LNCAP (cell line): ENCODE measurements at regions not wholly inside any gene's neighbourhood (a gene's known extent, or its start where the extent isn't known, plus 50 kb on each side); places are given as distances from the start of the nearest gene placed in this dataset.

Experiments
- TF ChIP-seq, protein P1 (sequence below): fragments of 450-650 bp; IDR thresholded peaks from 2 replicates; pipeline ENCODE4 v1.5.1; 2017; ENCODE audit warnings: mild to moderate bottlenecking

DNA sequence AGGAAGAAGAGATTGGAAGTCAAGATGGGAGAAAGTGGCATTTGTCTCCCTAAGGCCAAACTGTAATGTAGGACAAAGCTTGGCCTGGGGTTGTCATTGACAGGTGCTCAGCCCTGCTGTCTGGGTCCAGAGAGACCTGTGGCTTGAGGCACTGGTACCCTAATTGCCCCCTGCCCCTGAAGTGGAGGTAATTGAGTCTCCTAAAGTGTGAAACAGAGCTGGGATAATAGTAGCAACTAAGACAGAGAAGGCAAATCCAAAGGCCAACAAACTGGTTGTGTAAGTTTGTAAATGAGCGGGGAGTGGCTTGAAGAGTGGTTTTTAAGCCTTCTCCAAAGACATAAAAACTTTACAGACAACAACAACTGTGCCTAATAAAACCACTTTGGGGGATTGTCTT, 264.2 kb upstream of the ROPN1 start:
- TF ChIP-seq, protein P1, sequence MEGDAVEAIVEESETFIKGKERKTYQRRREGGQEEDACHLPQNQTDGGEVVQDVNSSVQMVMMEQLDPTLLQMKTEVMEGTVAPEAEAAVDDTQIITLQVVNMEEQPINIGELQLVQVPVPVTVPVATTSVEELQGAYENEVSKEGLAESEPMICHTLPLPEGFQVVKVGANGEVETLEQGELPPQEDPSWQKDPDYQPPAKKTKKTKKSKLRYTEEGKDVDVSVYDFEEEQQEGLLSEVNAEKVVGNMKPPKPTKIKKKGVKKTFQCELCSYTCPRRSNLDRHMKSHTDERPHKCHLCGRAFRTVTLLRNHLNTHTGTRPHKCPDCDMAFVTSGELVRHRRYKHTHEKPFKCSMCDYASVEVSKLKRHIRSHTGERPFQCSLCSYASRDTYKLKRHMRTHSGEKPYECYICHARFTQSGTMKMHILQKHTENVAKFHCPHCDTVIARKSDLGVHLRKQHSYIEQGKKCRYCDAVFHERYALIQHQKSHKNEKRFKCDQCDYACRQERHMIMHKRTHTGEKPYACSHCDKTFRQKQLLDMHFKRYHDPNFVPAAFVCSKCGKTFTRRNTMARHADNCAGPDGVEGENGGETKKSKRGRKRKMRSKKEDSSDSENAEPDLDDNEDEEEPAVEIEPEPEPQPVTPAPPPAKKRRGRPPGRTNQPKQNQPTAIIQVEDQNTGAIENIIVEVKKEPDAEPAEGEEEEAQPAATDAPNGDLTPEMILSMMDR, result no peak

DNA sequence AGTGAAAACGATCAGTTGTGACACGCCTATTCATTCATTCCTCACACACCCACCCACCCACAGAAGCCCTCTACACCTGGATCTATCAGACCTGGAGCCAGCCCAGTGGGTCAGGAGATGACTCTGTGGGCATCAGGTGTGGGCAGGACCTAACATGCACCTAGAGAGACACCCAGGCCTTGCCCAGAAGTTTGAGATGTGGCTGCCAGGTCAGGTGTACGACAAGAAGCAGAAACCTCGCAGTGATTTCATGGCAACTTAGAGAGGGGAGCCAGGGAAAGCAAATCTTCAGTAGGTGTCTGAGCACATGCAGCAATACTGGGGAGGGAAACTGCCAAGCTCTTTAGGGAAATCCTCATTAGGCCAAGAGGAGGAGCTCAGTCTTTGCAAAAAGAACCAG, 264.7 kb upstream of the ROPN1 start:
- TF ChIP-seq, protein P1, result no peak

GRCh38 chr3:124257336-124257864, 265.5 kb upstream of the ROPN1 start:
- TF ChIP-seq, protein P1, result no peak

DNA sequence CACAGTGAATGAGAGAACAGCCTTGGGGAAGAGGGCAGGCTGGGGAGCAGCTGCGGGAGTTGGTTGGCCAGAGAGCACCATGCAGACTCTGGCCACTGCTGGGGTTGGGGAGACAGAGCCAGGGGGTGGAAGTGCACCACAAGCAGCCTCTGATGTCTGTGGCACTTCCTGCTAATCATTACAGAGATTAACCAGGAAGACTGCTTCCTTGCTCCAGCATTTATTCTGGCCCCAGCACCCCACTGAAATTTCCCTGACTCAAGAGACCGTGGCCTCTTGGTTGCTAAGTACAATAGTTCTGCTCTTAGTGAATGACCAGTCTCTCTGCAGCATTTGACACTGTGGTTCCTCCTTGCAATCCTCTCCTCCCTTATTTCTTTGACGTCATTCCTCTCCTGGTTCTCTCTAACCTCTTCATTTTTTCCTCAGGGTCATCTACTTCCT, 266.2 kb upstream of the ROPN1 start:
- TF ChIP-seq, protein P1, result no peak

DNA sequence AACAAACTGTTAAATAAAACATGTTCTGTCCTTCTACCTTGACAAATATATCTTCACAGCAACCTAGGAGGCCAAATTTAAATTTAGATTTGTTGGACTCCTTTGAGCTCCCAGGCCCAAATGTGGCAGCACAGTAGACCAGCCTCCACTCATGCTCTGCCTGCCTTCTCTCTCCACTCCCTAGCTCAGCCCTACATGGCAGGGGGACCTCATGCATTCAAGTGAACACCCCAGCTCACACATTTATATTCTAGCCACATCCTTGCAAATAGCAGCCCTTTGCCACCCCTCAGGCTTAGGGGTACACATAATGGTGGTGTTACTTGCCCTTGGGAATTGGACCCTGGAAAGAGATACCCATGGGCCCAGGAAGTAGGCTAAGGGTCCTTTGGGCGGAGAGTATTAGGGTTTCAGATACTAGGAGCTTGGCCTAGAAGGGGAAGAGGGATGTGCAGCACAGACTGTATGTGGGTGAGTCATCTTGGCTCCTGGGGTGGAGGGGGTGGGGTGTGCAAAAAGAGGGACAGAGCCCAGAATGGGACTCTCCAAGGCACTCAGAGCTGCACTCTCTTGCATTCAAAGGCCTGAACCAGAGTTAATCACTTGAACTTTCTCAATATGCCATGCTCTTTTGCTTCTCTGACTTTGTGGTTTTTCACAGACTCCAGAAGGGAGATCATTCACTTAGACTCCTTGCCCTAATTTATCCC, 268.4 kb upstream of the ROPN1 start:
- TF ChIP-seq, protein P1, result no peak

DNA sequence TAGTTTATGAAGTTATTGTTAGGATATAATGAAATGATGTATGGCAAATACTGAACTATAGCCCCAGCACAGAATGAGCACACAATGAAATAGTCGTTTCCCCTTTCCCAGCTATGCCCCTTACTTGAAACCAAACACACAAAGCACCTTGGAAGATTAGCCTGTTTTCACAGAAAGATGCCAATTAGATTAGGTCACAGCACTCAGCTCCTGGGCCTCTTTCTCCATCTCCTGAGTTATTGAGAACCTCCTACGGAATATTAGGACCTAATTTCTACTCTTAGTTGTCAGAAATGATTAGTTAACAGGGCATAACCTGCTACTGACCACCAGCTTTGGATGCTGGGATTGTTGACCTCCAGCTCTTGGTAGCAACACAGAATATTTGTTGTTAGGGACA, 269.4 kb upstream of the ROPN1 start:
- TF ChIP-seq, protein P1, result no peak

- TF ChIP-seq, protein P1, result no peak
These were observed 271.2 kb upstream of the ROPN1 start for GRCh38 chr3:124263168-124263567.
